Bone marrow (tissue), 2 donors: ENCODE measurements at regions not wholly inside any gene's neighbourhood (a gene's known extent, or its start where the extent isn't known, plus 50 kb on each side); places are given as distances from the start of the nearest gene placed in this dataset.
"Not testable (repeated sequence)": the region's sequence is repeated elsewhere in the genome, so short reads cannot be mapped to it uniquely, and the experiment has no call there.

Experiments
- DNase-seq, 2 donors: peaks; one replicate each; lab custom pipeline; 2025; lab: John Stamatoyannopoulos, UW

DNA sequence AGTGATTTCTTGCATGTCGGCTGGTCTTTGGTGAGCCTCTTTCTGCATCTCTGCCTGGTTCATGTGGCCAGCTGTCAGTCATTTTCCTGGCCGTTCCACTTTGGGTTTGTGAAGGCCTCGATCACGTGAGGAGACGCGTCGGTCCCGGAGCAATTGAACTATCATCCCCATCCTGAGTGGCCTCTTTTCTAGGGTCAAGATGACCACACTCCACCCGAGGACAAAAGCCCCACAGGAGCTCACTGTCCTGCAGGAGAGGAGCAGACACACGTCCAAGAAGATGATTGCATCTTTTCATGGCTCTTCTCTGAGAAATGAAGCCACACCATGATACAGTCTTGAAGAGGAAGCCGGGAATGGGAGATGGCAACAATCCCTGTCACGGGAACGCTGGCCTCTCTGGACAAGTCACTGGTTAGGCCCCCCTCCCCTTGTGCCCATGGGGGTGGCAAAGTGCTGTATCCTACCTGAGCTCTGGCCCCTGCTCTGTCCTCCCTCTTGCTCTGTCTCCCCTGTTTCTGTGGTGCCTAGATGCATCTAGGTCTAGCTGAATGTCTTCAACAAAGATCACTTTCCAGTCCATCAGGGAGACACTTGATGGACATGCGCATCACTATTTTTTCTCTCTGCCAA is 291.4 kb upstream of the ZNF337 start:
- DNase-seq = not testable (repeated sequence)

DNA sequence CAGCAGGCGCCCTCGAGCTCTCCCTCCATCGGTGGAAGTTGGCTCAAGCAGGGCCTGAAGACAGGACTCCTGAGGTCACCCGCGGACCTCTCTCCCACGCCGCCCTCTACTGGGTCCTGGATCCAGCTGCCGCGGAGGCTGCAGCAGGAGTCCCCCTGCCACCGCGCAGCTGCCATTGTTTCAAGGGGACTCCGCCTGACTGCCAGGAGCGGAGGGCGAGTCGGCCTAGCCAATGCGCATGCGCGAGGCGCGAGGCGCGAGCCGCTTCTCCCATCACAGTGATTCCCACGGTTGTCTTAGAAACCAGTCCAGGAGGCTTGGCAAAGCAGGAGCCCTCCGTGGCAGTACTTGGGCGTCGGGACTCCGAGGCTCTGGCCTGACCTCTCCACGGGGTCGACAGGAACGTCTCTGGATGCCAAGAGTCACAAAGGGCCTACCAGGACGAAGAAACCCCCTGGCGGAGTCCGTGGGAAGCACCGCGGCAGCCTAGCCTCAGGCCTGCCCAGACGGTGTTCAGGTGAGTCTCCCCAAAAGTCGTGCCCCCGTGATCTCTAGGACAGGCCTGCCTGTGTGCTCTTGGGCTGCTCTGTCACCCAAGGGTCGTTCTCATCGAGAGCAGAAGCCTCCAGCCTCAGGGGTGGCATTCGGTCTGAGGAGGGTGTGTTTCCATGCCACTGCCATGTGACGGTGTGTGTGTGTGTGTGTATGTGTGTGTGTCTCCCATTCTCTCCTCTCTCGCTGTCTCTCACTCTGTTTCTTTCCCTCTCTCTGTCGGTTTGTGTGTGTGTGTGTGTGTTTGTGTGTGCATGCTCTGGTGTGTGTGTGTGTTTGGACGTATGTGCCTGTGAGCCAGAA is 290.6 kb upstream of the ZNF337 start:
- no peak for DNase-seq

DNA sequence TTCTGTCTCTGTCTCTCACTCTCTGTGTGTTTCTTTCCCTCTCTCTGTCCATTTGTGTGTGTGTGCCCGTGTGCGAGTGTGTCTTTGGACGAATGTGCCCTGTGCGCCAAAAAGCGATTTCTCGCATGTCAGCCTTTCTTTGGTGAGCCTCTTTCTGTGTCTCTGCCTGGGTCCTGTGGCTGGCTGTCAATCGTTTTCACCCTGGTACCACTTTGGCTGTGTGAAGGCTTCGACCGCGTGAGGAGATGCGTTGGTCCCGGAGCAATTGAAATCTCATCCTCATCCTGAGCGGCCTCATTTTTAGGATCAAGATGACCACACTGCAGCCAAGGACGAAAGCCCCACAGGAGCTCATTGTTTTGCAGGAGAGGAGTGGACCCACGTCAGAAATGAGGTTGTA is 288.9 kb upstream of the ZNF337 start:
- no peak for DNase-seq

DNA sequence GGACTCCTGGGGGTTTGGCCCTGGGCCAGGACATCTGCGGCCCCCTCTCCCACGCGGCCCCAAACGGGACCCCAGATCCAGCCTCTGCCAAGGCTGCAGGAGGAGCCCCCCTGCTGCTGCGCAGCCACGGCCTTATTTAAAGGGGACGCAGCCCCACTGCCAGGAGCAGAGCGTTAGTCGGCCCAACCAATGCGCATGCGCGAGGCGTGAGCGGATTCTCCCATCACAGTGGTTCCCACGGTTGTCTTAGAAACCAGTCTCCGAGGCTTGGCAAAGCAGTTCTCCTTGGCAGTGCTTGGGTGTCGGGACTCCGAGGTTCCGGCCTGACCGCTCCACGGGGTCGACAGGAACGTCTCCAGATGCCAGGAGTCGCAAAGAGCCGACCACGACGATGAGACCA is 288.3 kb upstream of the ZNF337 start:
- DNase-seq = no peak

DNA sequence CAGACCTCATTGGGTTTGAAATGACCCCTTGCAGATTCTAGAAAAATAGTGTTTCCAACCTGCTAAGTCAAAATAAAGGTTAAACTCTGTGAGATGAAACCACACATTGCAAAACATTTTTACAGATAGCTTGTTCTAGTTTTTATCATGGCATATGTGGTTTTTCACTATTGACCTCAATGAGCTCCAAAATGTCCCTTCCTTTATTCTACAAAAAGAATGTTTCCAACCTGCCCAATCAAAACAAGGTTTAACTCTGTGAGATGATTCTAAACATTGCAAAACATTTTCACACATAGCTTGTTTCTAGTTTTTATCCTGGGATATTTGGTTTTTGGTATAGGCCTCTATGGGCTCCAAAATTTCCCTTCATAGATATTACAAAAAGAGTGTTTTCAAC is 286.0 kb upstream of the ZNF337 start:
- DNase-seq = not testable (repeated sequence)

DNA sequence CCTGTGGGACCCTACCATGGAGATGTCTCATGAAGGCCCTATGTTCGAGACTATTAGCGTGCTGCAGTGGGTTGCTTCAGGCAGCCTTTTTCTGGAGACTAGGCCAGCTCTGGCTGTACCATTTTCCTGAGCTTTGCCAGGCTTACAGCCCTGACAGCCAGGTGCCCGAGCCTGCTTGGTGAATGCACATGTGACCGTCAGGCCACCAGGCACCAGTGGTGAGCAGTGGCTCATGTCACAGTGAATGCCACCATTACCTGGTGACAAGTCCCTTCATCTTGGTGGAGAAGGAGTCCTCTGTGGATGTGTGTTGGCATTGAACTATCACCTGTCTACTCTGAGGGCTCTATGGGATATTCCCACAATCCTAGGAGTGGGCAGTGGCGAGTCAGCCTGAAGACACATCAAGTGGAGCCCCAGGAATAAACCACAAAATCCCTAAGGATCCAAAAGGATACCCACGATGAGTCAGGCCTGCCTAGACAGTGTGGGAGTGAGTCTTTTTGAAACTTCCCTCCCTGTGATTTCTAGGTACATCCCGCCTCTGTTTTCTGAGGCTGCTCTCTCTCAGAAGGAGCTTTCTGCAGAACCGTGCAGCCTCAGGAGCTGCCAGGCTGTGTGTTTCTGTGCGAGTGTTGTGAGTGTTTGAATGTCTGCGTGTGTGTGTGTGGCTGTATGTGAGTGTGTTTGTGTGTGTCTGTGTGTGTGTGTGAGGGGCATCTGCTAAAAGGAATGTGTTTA is 282.0 kb upstream of the ZNF337 start:
- not testable (repeated sequence) for DNase-seq

DNA sequence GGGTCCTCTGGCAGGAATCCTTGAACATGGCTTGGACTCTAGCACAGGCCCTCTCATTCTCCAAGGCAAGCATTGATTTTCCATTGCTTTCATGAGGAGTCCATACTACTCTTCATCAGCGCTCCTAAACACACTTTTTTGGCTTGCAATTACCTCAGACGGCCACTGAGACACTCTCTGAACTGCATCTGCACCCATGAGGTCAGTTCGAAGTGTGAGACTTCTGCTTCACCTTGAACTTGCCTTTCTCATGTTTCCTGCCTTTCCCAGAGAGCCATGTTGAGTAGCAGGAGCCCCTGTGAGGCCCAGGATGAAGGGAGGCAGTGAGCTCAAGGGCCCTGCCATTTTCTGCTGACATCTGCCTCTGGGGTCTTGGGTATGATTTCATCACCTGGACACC is 279.2 kb upstream of the ZNF337 start:
- DNase-seq = not testable (repeated sequence)

DNA sequence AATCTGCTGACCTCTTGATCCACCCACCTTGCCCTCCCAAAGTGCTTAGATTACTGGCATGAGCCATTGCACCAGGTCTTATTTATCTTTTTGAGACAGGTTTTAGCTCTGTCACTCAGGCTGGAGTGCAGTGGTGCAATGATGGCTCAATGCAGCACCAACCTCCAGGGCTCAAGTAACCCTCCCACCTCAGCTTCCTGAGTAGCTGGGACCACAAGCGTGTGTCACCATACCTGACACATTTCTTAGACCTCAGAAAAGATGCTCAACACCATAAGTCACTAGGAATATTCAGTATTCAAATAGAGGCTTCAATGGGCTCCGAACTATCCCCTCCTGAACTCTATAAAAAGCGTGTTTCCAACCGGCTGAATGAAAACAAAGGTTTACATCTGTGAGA is 268.6 kb upstream of the ZNF337 start:
- DNase-seq = not testable (repeated sequence)

DNA sequence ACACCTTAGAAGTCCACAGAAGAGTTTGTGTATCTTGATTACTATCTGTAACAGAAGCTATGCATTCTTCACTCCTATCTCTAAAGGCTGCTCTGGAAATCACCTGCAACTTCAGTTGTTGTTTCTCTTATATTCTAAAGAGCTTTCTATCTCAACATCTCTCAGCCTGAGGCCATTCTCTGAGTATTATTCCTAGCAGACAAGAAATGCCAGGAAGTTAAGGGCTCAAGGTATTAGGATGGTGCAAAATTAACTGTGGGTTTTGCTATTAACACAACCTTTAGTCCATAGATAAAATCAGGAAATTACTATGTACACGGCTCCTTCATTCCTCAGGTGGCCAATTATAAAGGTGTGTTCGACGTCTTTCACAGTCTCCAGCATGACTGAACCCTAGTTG is 257.2 kb upstream of the ZNF337 start:
- DNase-seq = not testable (repeated sequence)

DNA sequence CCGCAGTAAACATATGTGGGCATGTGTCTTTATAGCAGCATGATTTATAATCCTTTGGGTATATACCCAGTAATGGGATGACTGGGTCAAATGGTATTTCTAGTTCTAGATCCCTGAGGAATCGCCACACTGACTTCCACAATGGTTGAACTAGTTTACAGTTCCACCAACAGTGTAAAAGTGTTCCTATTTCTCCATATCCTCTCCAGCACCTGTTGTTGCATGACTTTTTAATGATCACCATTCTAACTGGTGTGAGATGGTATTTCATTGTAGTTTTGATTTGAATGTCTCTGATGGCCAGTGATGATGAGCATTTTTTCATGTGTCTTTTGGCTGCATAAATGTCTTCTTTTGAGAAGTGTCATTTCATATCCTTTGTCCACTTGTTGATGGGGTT is 238.6 kb upstream of the ZNF337 start:
- DNase-seq = not testable (repeated sequence)

DNA sequence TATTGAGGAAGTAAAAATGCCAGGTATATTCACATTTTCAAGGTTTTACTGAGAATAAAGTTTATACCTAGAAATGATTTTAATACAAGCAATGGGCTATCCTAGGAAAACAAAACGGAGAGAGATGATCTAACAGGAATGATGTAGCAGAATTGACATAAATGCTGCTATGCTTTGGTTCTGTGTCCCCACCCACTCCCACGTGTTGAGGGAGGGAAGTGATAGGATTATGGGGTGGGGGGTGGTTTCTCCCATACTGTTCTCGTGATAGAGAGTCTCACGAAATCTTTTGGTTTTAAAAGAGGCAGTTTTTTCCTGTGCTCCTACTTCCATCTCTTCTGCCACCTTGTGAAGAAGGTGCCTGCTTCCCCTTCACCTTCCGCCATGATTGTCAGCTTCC is 236.2 kb upstream of the ZNF337 start:
- DNase-seq = not testable (repeated sequence)

DNA sequence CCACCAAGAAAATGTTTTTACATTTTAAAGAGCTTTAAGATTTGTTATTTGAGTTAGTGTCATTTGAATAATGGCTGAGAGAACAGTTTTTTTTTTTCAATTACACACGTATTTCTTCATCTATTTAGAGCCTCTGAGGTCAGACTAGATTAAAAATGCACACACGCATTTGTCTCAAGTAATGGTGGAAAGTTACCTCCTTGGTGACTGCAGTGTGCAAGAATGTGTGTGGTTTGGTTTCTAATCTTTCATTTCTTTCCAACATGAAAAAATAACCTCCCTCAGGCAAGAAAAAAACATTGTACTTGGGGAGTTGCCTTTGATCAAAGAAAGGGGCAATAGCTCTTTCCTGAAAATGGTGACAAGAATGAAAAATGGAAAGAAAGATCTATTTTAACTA is 235.5 kb upstream of the ZNF337 start:
- not testable (repeated sequence) for DNase-seq

DNA sequence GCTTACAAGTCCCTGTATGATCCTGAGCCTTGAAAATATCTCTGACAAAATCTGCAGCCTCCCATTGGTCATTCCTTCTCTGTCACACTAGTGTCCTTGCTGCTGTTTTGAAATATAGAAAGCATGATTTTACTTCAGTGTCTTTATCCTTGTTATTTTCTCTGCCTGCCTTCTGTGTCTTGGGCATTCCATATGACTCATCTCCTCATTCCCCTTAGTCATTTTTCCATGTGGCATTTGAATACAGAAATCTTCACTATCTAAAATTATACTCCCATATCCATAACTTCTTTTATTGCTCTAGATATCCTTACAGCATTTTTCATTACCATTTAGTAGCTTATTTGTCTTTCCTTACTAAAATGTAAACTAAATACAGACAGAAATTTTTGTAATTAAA is 205.7 kb upstream of the ZNF337 start:
- DNase-seq = not testable (repeated sequence)

DNA sequence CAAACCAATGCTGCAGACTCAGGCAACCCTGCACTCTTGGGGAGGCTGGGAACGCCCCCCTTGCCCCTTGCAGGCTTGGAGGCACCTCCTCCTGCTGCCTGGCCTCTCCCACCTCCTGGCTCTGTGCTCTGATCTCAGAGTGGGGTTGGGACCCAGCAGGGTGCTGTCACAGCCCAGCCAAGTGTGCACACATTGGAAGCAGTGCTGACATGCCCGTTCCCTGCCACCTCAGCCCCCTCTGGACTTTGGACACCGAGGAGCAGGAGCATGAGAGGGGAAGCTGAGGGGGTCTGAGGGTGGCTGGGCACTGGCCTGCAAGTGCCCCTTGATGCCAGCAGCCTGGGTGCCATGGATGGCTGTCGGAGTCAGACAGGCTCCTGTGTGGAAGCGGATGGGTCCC is 202.0 kb upstream of the ZNF337 start:
- not testable (repeated sequence) for DNase-seq

DNA sequence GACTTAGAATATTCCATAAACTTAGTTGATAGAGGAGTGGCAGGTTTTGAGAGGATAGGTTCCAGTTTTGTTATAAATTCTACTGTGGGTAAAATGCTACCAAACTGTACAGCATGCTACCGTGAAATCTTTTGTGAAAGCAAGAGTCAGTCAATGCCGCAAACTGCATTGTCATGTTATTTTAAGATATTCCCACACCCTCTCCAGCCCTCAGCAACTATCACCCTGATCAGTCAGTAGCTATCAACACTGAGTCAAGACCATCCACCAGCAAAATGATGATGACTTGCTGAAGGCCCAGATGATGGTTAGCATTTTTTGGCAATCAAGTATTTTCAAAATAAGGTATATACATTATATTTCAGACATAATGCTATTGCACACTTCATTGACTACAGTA is 182.4 kb upstream of the ZNF337 start:
- not testable (repeated sequence) for DNase-seq

DNA sequence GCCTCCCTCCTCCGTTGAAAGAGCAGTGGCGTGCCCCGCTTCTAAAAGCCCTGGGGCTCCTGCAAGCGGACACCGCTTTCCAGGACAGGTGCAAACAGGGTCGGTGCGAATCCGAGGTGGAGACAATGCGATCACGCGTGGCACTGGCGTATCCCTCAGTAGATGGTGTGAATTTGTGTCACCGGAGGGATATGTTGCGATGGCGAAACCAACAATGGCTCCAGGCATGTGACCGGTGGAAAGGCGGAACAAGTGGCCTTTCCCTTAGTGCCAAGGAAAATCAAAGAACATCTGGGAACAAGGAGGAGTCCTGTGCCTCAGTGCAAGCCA is 172.0 kb upstream of the ZNF337 start:
- DNase-seq = not testable (repeated sequence)

DNA sequence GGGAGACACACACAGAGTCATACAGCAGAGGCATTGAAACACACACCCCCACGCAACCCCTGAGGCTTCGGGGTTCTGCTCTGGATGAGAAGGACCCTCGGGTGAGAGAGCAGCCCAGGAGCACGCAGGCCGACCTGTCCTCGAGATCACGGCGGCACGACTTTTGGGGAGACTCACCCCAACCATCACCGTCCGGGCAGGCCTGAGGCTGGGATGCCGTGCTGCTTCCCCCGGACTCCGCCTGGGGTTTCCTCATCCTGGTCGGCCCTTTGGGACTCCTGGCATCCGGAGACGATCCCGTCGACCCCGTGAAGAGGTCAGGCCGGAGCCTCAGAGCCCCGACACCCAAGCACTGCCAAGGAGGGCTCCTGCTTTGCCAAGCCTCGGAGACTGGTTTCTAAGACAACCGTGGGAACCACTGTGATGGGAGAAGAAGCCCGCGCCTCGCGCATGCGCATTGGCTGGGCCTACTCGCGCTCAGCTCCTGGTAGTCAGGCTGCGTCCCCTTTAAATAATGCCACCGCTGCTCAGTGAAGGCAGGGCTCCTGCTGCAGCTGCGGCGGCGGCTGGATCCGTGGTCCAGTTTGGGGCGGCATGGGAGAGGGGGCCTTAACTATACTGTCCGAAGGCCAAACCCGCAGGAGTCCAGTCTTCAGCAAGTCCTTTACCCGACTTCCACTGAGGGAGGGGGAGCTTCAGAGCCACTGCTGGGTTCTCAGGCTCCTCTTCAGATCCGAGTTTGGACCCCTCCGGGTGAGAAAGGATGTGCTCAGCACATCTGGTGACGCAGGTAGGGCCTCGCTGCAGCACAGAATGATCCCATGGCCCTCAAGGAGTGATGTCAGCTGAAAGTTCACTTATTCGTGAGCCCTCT is 171.4 kb upstream of the ZNF337 start:
- no peak for DNase-seq

DNA sequence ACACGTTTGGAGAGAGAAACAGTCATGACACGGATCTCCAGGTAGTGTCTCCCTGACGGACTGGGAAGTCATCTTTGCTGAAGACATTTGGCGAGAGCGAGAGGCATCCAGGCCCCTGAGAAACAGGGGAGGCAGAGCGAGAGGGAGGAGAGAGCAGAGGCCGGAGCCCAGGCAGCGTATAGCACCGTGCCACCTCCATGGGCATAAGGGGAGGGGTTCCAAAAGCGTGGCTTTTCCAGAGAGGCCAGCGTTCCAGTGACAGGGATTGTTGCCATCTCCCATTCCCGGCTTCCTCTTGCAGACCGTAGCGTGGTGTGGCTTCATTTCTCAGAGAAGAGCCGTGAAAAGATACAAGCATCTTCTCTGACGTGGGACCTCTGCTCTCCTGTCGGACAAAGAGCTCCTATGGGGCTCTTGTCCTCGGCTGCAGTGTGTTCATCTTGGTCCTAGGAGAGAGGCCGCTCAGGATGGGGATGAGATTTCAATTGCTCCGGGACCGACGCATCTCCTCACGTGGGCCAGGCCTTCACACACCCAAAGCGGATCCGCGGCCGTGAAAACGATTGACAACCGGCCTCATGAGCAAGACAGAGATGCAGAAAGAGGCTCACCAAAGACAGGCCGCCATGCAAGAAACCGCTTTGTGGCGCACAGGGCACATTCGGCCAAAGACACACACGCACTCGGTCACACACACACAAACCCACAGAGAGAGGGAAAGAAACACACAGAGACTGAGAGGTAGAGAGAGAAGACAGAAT is 170.5 kb upstream of the ZNF337 start:
- DNase-seq = not testable (repeated sequence)

DNA sequence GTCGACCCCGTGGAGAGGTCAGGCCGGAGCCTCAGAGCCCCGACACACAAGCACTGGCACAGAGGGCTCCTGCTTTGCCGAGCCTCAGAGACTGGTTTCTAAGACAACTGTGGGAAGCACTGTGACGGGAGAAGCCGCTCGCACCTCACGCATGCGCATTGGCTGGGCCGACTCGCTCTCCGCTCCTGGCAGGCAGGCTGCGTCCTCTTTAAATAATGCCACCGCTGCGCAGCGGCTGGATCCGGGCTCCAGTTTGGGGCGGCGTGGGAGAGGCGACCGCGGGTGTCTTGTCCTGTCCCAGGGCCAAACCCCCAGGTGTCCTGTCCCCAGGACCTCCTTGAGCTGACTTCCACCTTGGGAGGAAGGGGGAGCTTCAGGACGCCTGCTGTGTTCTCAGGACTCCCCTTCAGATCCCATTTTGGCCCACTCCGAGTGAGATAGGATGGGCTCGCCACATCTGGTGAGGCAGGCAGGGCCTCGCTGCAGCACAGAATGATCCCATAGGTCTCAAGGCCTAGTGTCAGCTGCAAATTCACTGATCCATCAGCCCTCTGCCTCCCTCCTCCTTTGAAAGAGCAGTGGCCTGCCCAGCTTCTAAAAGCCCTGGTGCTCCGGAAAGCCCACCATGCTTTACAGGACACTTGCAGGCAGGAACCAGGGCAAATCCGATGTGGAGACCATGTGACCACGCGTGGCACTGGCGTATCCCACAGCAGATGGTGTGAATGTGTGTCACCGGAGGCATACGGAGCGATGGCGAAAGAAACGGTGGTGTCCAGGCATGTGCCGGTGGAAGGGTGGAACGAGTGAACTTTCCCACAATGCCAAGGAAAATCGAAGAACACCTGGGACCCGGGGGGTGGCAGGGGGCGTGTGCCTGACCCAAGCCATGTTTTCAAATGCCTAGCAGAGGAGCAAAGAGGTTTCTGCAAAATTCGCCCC is 169.3 kb upstream of the ZNF337 start:
- peak in 1 of 2 donors; percentile 16 for DNase-seq
